ENCODE measurements at regions not wholly inside any gene's neighbourhood (a gene's known extent, or its start where the extent isn't known, plus 50 kb on each side); places are given as distances from the start of the nearest gene placed in this dataset.
A peak's percentile ranks its signal among the peaks of the same experiment; 100 is the strongest.

DNA sequence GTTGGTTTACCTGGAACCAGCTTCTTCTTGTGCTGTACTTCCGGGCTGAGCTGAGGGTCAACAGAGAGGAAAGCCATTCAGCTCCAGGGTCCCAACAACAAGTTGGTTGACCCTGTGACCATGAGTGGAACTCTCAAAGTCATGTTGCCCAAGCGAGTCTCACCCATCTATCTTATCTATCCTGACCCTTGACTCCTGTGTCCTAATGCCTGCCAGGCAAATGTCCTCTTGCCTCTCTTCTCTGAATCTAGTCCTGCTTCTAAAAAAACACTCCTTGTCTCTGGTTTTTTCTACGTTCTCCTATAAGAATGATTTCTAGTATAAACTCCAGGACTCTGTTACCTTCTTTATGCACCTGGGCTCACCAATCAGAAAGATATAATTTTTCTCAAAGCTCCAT is 1547.6 kb downstream of the NLGN4Y start:
- Histone ChIP-seq H3K27ac (ENCODE audit: low read depth, low read length) (no peak overlapping the region), H3K4me2 (ENCODE audit: low read length) (no peak overlapping the region), H2BK120ac (ENCODE audit: low read depth, low read length) (no peak overlapping the region), H3K18ac (ENCODE audit: low read length) (no peak overlapping the region), H3K4ac (ENCODE audit: low read depth, low read length) (no peak overlapping the region), H3K56ac (ENCODE audit: low read length) (no peak overlapping the region), H3K79me1 (ENCODE audit: low read length) (no peaks in the 10 kb centered on the region), H3K9ac (ENCODE audit: low read length) (no peak overlapping the region), H2AK5ac (ENCODE audit: low read length) (no peak overlapping the region), H3K4me3 (ENCODE audit: low read length) (no peak overlapping the region), H3K27me3 (ENCODE audit: insufficient read depth, low read length, poor library complexity) (no peaks in the 10 kb centered on the region), H3K4me1 (ENCODE audit: control insufficient read depth, low read depth, low read length) (no peaks in the 10 kb centered on the region), H2BK15ac (replicated peaks; ENCODE audit: low read depth) (no peak overlapping the region), H2BK5ac (ENCODE audit: low read length) (no peak overlapping the region), H3K23ac (ENCODE audit: low read length) (no peak overlapping the region), H4K5ac (ENCODE audit: low read length) (no peak overlapping the region), H4K8ac (ENCODE audit: low read depth, low read length) (no peak overlapping the region), H3K36me3 (ENCODE audit: control insufficient read depth, insufficient read depth, low read length) (no peaks in the 10 kb centered on the region), H3K79me2 (ENCODE audit: control insufficient read depth, insufficient read depth, low read length) (no peaks in the 10 kb centered on the region)
- no CpG with 5 or more reads among the region's 3 CpGs for WGBS (ENCODE audit: extremely low coverage, insufficient coverage, low lambda C conversion rate)
- no peak for DNase-seq

- H3K79me2 ChIP-seq (ENCODE audit: control insufficient read depth, insufficient read depth, low read length): no peaks in the 10 kb centered on the region
- H3K27ac ChIP-seq (ENCODE audit: low read depth, low read length): no peak overlapping the region
- no peak overlapping the region for H2AK5ac ChIP-seq (ENCODE audit: low read length)
- no peak overlapping the region for H3K56ac ChIP-seq (ENCODE audit: low read length)
- H3K4ac ChIP-seq (ENCODE audit: low read depth, low read length): no peak overlapping the region
- WGBS (ENCODE audit: extremely low coverage, insufficient coverage, low lambda C conversion rate): no CpG with 5 or more reads among the region's 1 CpG
- no peak for DNase-seq
- no peak overlapping the region for H2BK5ac ChIP-seq (ENCODE audit: low read length)
- no peak overlapping the region for H3K4me2 ChIP-seq (ENCODE audit: low read length)
- H3K27me3 ChIP-seq (ENCODE audit: insufficient read depth, low read length, poor library complexity): no peaks in the 10 kb centered on the region
- H3K79me1 ChIP-seq (ENCODE audit: low read length): no peaks in the 10 kb centered on the region
- no peaks in the 10 kb centered on the region for H3K36me3 ChIP-seq (ENCODE audit: control insufficient read depth, insufficient read depth, low read length)
- no peak overlapping the region for H3K4me3 ChIP-seq (ENCODE audit: low read length)
- H3K4me1 ChIP-seq (ENCODE audit: control insufficient read depth, low read depth, low read length): no peaks in the 10 kb centered on the region
- no peak overlapping the region for H3K18ac ChIP-seq (ENCODE audit: low read length)
- no peak overlapping the region for H2BK120ac ChIP-seq (ENCODE audit: low read depth, low read length)
- no peak overlapping the region for H4K5ac ChIP-seq (ENCODE audit: low read length)
- no peak overlapping the region for H3K9ac ChIP-seq (ENCODE audit: low read length)
- no peak overlapping the region for H3K23ac ChIP-seq (ENCODE audit: low read length)
- no peak overlapping the region for H4K8ac ChIP-seq (ENCODE audit: low read depth, low read length)
- H2BK15ac ChIP-seq (replicated peaks; ENCODE audit: low read depth): no peak overlapping the region
Measured at GRCh38 chrY:16075701-16076100, 1551.4 kb downstream of the NLGN4Y start.

DNA sequence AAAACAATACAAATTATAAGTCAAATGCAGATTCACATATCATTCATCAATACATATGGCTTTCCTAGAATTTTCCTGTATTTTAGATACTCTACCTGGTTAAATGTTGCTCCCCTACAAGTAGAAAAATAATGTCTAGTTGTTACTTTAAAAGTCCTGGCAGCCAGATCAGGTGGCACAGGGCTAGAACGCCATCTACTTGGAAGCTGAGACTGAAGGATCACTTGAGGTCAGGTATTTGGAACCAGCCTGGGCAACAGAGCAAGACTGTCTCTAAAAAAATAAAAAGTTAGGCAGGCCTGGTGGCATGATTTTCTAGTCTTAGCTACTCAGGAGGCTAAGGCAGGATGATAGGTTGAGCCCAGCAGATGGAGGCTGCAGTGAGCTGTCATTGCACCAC is 1573.0 kb downstream of the NLGN4Y start:
- no peaks in the 10 kb centered on the region for H3K79me2 ChIP-seq (ENCODE audit: control insufficient read depth, insufficient read depth, low read length)
- H3K36me3 ChIP-seq (ENCODE audit: control insufficient read depth, insufficient read depth, low read length): no peaks in the 10 kb centered on the region
- H3K79me1 ChIP-seq (ENCODE audit: low read length): no peaks in the 10 kb centered on the region
- no peak overlapping the region for H3K18ac ChIP-seq (ENCODE audit: low read length)
- WGBS (ENCODE audit: extremely low coverage, insufficient coverage, low lambda C conversion rate): no CpG with 5 or more reads among the region's 1 CpG
- H3K4me2 ChIP-seq (ENCODE audit: low read length): no peak overlapping the region
- no peak overlapping the region for H2BK120ac ChIP-seq (ENCODE audit: low read depth, low read length)
- no peaks in the 10 kb centered on the region for H3K27me3 ChIP-seq (ENCODE audit: insufficient read depth, low read length, poor library complexity)
- no peak overlapping the region for H3K27ac ChIP-seq (ENCODE audit: low read depth, low read length)
- no peak overlapping the region for H4K5ac ChIP-seq (ENCODE audit: low read length)
- no peak overlapping the region for H2AK5ac ChIP-seq (ENCODE audit: low read length)
- no peak overlapping the region for H3K23ac ChIP-seq (ENCODE audit: low read length)
- H3K4me1 ChIP-seq (ENCODE audit: control insufficient read depth, low read depth, low read length): no peaks in the 10 kb centered on the region
- H3K9ac ChIP-seq (ENCODE audit: low read length): no peak overlapping the region
- H3K4me3 ChIP-seq (ENCODE audit: low read length): no peak overlapping the region
- H3K56ac ChIP-seq (ENCODE audit: low read length): no peak overlapping the region
- no peak for DNase-seq
- no peak overlapping the region for H2BK5ac ChIP-seq (ENCODE audit: low read length)
- no peak overlapping the region for H4K8ac ChIP-seq (ENCODE audit: low read depth, low read length)
- H3K4ac ChIP-seq (ENCODE audit: low read depth, low read length): no peak overlapping the region
- no peak overlapping the region for H2BK15ac ChIP-seq (replicated peaks; ENCODE audit: low read depth)

GRCh38 chrY:16101815-16102214 is 1577.5 kb downstream of the NLGN4Y start:
- H3K4me1 ChIP-seq (ENCODE audit: control insufficient read depth, low read depth, low read length): no peaks in the 10 kb centered on the region
- H2AK5ac ChIP-seq (ENCODE audit: low read length): no peak overlapping the region
- no peaks in the 10 kb centered on the region for H3K79me1 ChIP-seq (ENCODE audit: low read length)
- H3K4me3 ChIP-seq (ENCODE audit: low read length): no peak overlapping the region
- H2BK120ac ChIP-seq (ENCODE audit: low read depth, low read length): no peak overlapping the region
- H3K9ac ChIP-seq (ENCODE audit: low read length): no peak overlapping the region
- no CpG with 5 or more reads among the region's 1 CpG for WGBS (ENCODE audit: extremely low coverage, insufficient coverage, low lambda C conversion rate)
- H3K18ac ChIP-seq (ENCODE audit: low read length): no peak overlapping the region
- no peak for DNase-seq
- no peak overlapping the region for H3K23ac ChIP-seq (ENCODE audit: low read length)
- no peak overlapping the region for H3K27ac ChIP-seq (ENCODE audit: low read depth, low read length)
- H2BK15ac ChIP-seq (replicated peaks; ENCODE audit: low read depth): no peak overlapping the region
- no peak overlapping the region for H3K4me2 ChIP-seq (ENCODE audit: low read length)
- H4K8ac ChIP-seq (ENCODE audit: low read depth, low read length): no peak overlapping the region
- no peaks in the 10 kb centered on the region for H3K79me2 ChIP-seq (ENCODE audit: control insufficient read depth, insufficient read depth, low read length)
- H3K4ac ChIP-seq (ENCODE audit: low read depth, low read length): no peak overlapping the region
- no peak overlapping the region for H4K5ac ChIP-seq (ENCODE audit: low read length)
- H3K36me3 ChIP-seq (ENCODE audit: control insufficient read depth, insufficient read depth, low read length): no peaks in the 10 kb centered on the region
- no peaks in the 10 kb centered on the region for H3K27me3 ChIP-seq (ENCODE audit: insufficient read depth, low read length, poor library complexity)
- H3K56ac ChIP-seq (ENCODE audit: low read length): no peak overlapping the region
- no peak overlapping the region for H2BK5ac ChIP-seq (ENCODE audit: low read length)

- Histone ChIP-seq H3K36me3 (ENCODE audit: control insufficient read depth, insufficient read depth, low read length) (no peaks in the 10 kb centered on the region), H3K79me1 (ENCODE audit: low read length) (no peaks in the 10 kb centered on the region), H3K4me2 (ENCODE audit: low read length) (no peak overlapping the region), H3K56ac (ENCODE audit: low read length) (no peak overlapping the region), H3K4me3 (ENCODE audit: low read length) (no peak overlapping the region), H3K9ac (ENCODE audit: low read length) (no peak overlapping the region), H3K4me1 (ENCODE audit: control insufficient read depth, low read depth, low read length) (no peaks in the 10 kb centered on the region), H3K79me2 (ENCODE audit: control insufficient read depth, insufficient read depth, low read length) (no peaks in the 10 kb centered on the region), H2BK5ac (ENCODE audit: low read length) (no peak overlapping the region), H4K8ac (ENCODE audit: low read depth, low read length) (no peak overlapping the region), H2BK15ac (replicated peaks; ENCODE audit: low read depth) (no peak overlapping the region), H2BK120ac (ENCODE audit: low read depth, low read length) (no peak overlapping the region), H3K23ac (ENCODE audit: low read length) (no peak overlapping the region), H3K27ac (ENCODE audit: low read depth, low read length) (no peak overlapping the region), H2AK5ac (ENCODE audit: low read length) (no peak overlapping the region), H3K27me3 (ENCODE audit: insufficient read depth, low read length, poor library complexity) (no peaks in the 10 kb centered on the region), H3K18ac (ENCODE audit: low read length) (no peak overlapping the region), H4K5ac (ENCODE audit: low read length) (no peak overlapping the region), H3K4ac (ENCODE audit: low read depth, low read length) (no peak overlapping the region)
- DNase-seq: peak; percentile 1
- WGBS (ENCODE audit: extremely low coverage, insufficient coverage, low lambda C conversion rate): no CpG with 5 or more reads among the region's 3 CpGs
Measured at GRCh38 chrY:16106613-16107012, 1582.3 kb downstream of the NLGN4Y start.

GRCh38 chrY:16108839-16109238 is 1584.5 kb downstream of the NLGN4Y start:
- Histone ChIP-seq H3K27me3 (ENCODE audit: insufficient read depth, low read length, poor library complexity) (no peaks in the 10 kb centered on the region), H3K79me2 (ENCODE audit: control insufficient read depth, insufficient read depth, low read length) (no peaks in the 10 kb centered on the region), H3K56ac (ENCODE audit: low read length) (no peak overlapping the region), H2AK5ac (ENCODE audit: low read length) (no peak overlapping the region), H3K4me1 (ENCODE audit: control insufficient read depth, low read depth, low read length) (no peaks in the 10 kb centered on the region), H3K4me3 (ENCODE audit: low read length) (no peak overlapping the region), H3K4ac (ENCODE audit: low read depth, low read length) (no peak overlapping the region), H2BK15ac (replicated peaks; ENCODE audit: low read depth) (no peak overlapping the region), H3K36me3 (ENCODE audit: control insufficient read depth, insufficient read depth, low read length) (no peaks in the 10 kb centered on the region), H2BK120ac (ENCODE audit: low read depth, low read length) (no peak overlapping the region), H4K8ac (ENCODE audit: low read depth, low read length) (no peak overlapping the region), H3K27ac (ENCODE audit: low read depth, low read length) (no peak overlapping the region), H4K5ac (ENCODE audit: low read length) (no peak overlapping the region), H3K23ac (ENCODE audit: low read length) (no peak overlapping the region), H2BK5ac (ENCODE audit: low read length) (no peak overlapping the region), H3K9ac (ENCODE audit: low read length) (no peak overlapping the region), H3K4me2 (ENCODE audit: low read length) (no peak overlapping the region), H3K79me1 (ENCODE audit: low read length) (no peaks in the 10 kb centered on the region), H3K18ac (ENCODE audit: low read length) (no peak overlapping the region)
- DNase-seq: peak; percentile 48
- WGBS (ENCODE audit: extremely low coverage, insufficient coverage, low lambda C conversion rate): no CpG with 5 or more reads among the region's 2 CpGs

Measured in mesendoderm (in vitro differentiated cells).